Tibial nerve (tissue), 4 donors: ENCODE measurements at regions not wholly inside any gene's neighbourhood (a gene's known extent, or its start where the extent isn't known, plus 50 kb on each side); places are given as distances from the start of the nearest gene placed in this dataset.

ENCODE experiments used
- EP300 ChIP-seq, 2 donors: sonication (generic); formaldehyde crosslinking; IDR thresholded peaks; one replicate each; pipeline ENCODE4 v1.6.1; 2017; ENCODE audit warnings: antibody characterized with exemption in 2 of 2, mild to moderate bottlenecking in 1 of 2
- TF ChIP-seq, protein P1 (sequence below), 5 experiments: fragments of 200-600 bp in 3 of 5; fragments of 450-650 bp in 2 of 5; sonication (generic) in 3 of 5; IDR thresholded peaks; one replicate each; pipeline ENCODE4 v1.5.1; 2016 to 2019; ENCODE audit warnings: antibody characterized with exemption in 5 of 5, mild to moderate bottlenecking in 3 of 5, moderate library complexity in 2 of 5

DNA sequence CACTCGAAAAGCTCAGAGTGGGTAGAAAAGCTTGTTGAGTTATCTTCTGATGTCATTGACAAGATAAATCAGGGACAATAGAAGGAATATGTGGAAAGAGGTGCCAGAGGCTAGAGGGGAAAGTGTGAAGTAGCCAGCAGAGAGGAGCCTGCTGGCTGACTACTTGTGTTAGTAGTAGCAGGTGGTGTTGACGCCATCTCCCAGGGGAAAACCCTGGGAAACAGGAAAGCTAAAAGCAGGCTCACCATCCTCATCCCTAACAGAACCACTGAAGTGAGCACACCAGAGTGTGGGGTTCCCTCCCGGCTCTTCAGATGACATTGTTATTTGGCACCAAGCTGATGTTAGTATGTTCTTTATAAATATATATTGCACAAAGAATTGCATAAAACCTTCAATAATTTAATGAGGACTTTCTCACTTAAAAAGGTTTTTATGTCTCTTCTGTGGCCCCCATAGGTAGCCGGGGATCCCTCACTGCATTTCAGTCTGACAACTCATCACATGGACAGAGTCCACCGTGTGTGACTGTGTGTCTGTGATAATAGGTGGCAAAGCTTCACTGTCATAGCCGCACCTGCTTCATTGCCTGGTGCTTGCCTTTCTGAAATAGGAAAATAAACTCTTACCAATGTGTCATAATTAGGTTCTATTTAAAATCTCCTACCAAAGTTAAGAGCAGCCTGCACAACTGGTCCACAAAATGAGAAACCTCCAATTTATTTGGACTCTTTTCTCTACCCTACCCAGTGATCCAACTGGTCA lies 63.2 kb upstream of the TOP3B start:
- TF ChIP-seq, protein P1, sequence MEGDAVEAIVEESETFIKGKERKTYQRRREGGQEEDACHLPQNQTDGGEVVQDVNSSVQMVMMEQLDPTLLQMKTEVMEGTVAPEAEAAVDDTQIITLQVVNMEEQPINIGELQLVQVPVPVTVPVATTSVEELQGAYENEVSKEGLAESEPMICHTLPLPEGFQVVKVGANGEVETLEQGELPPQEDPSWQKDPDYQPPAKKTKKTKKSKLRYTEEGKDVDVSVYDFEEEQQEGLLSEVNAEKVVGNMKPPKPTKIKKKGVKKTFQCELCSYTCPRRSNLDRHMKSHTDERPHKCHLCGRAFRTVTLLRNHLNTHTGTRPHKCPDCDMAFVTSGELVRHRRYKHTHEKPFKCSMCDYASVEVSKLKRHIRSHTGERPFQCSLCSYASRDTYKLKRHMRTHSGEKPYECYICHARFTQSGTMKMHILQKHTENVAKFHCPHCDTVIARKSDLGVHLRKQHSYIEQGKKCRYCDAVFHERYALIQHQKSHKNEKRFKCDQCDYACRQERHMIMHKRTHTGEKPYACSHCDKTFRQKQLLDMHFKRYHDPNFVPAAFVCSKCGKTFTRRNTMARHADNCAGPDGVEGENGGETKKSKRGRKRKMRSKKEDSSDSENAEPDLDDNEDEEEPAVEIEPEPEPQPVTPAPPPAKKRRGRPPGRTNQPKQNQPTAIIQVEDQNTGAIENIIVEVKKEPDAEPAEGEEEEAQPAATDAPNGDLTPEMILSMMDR (IDR thresholded peaks at IDR 0.05) = no peak
- no peak for TF ChIP-seq EP300 (IDR thresholded peaks at IDR 0.05)
